ENCODE measurements at regions not wholly inside any gene's neighbourhood (a gene's known extent, or its start where the extent isn't known, plus 50 kb on each side); places are given as distances from the start of the nearest gene placed in this dataset.
A peak's percentile ranks its signal among the peaks of the same experiment; 100 is the strongest.

DNA sequence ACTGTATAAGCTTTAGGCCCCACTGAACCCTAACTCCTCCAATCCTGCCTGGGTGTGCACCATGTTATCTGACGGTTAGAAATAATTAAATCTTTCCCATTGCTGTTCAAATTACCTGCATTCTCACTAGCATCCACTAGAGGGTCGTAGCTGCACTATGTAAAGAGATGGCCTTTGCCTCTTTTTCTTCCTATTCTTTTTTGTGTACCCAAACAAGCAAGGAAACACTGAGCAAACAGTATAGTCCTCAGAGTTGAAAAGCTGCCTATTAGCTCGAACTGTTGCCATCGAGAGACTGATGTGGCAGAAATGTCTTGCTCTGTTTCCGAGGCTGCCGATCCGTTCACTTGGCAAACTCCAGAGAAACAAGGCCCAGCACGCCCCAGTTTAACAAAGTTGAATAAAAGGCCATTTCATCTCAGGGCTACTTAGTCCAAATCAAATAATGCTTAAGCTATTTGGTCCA, 163.8 kb upstream of the TRPM3 start:
- TF ChIP-seq, protein P1, sequence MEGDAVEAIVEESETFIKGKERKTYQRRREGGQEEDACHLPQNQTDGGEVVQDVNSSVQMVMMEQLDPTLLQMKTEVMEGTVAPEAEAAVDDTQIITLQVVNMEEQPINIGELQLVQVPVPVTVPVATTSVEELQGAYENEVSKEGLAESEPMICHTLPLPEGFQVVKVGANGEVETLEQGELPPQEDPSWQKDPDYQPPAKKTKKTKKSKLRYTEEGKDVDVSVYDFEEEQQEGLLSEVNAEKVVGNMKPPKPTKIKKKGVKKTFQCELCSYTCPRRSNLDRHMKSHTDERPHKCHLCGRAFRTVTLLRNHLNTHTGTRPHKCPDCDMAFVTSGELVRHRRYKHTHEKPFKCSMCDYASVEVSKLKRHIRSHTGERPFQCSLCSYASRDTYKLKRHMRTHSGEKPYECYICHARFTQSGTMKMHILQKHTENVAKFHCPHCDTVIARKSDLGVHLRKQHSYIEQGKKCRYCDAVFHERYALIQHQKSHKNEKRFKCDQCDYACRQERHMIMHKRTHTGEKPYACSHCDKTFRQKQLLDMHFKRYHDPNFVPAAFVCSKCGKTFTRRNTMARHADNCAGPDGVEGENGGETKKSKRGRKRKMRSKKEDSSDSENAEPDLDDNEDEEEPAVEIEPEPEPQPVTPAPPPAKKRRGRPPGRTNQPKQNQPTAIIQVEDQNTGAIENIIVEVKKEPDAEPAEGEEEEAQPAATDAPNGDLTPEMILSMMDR (IDR thresholded peaks at IDR 0.05; ENCODE audit: poor library complexity) = peak; percentile 86
- TF ChIP-seq EZH2 (IDR thresholded peaks at IDR 0.05; ENCODE audit: borderline replicate concordance) = no peak

All from hepatocyte (in vitro differentiated cells).